HFFc6 (cell line): ENCODE measurements at regions not wholly inside any gene's neighbourhood (a gene's known extent, or its start where the extent isn't known, plus 50 kb on each side); places are given as distances from the start of the nearest gene placed in this dataset.
"Not testable (repeated sequence)": the region's sequence is repeated elsewhere in the genome, so short reads cannot be mapped to it uniquely, and the experiment has no call there.

Experiments used
- DNase-seq: peaks from one replicate; pipeline ENCODE4 v3.0.0-alpha.2; 2018
- H3K27ac Mint-ChIP-seq: 2 replicates; pipeline ENCODE4 v1.8.0; 2020; ENCODE audit warnings: mild to moderate bottlenecking, mixed read lengths
- H3K27me3 Mint-ChIP-seq: 2 replicates; pipeline ENCODE4 v1.8.0; 2021; ENCODE audit warnings: mild to moderate bottlenecking, moderate library complexity, mixed read lengths; ENCODE audit not compliant: insufficient read depth
- H3K36me3 Mint-ChIP-seq: 2 replicates; pipeline ENCODE4 v1.8.0; 2021; ENCODE audit warnings: low read depth, mixed read lengths
- H3K4me1 Mint-ChIP-seq: 2 replicates; pipeline ENCODE4 v1.8.0; 2020; ENCODE audit warnings: low read depth, mixed read lengths
- H3K4me3 Mint-ChIP-seq: 2 replicates; pipeline ENCODE4 v1.8.0; 2020; ENCODE audit warnings: mild to moderate bottlenecking, moderate library complexity, mixed read lengths
- H3K9me3 Mint-ChIP-seq: 2 replicates; pipeline ENCODE4 v1.8.0; 2020; ENCODE audit warnings: mild to moderate bottlenecking, mixed read lengths
- CTCF ChIP-seq: fragments of 200-600 bp; sonication (generic); IDR thresholded peaks from 2 replicates; pipeline ENCODE4 v1.5.0; 2021; ENCODE audit warnings: antibody characterized with exemption, mild to moderate bottlenecking

DNA sequence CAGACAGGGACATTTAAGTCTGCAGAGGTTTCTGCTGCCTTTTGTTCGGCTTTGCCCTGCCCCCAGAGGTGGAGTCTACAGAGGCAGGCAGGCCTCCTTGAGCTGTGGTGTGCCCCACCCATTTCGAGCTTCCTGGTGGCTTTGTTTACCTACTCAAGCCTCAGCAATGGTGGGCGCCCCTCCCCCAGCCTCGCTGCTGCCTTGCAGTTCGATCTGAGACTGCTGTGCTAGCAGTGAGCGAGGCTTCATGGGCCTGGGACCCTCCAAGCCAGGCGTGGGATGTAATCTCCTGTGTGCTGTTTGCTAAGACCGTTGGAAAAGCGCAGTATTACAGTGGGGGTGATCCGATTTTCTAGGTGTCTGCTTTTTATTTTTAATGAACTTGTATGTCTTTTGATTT is 133.6 kb upstream of the NTRK2 start:
- H3K4me3 Mint-ChIP-seq, DNase-seq, H3K27ac Mint-ChIP-seq, H3K36me3 Mint-ChIP-seq, H3K27me3 Mint-ChIP-seq, H3K4me1 Mint-ChIP-seq: not testable (repeated sequence)
- H3K9me3 Mint-ChIP-seq: peaks cover 60% of the 10 kb centered on the region

DNA sequence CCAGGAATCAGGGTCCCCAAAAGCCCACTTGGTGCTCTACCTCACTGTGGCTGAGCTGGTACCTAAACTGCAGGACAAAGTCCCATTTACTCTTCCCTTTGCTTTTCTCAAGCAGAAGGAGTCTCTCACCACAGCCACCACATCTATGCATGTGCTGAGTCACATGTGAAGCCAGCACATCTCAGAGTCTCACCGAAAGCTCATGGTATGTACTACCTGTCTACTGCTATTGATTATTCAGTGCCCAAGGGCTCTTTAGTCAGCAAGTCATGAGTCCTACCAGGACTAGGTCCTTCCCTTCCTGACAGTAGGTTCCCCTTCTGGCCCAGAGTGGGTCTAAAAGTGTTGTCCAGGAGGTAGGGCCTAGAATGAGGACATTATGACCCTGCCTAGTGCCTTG is 130.7 kb upstream of the NTRK2 start:
- TF ChIP-seq CTCF: no peak
- no peak for DNase-seq
- H3K9me3 Mint-ChIP-seq: peaks cover 47% of the 10 kb centered on the region
- H3K4me3 Mint-ChIP-seq: no peak overlapping the region
- H3K27ac Mint-ChIP-seq: no peak overlapping the region
- no peaks in the 10 kb centered on the region for H3K36me3 Mint-ChIP-seq
- no peaks in the 10 kb centered on the region for H3K27me3 Mint-ChIP-seq
- no peaks in the 10 kb centered on the region for H3K4me1 Mint-ChIP-seq

DNA sequence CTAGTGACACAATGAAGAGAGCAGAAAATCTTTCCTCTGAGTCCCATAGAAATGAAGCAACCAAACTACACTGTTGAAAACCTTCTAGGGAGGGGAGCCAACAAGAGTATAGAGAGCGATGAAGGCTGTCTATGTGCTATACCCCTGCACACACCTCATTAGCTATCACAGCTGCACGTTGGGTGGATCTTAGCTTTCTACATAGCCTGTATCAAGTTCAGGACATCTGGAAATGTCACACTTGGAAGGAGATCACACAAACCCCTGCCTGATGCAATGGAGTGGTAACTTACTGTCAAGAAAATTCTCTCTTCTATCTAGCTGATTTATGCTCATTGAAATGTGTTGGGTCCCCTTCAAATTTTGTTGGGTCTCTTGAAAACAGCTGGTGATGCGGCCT is 127.0 kb upstream of the NTRK2 start:
- Mint-ChIP-seq H3K27me3 (no peaks in the 10 kb centered on the region; the same call in 1 of the 2 replicates), H3K36me3 (no peaks in the 10 kb centered on the region), H3K4me1 (no peaks in the 10 kb centered on the region), H3K27ac (no peak overlapping the region), H3K4me3 (no peak overlapping the region), H3K9me3 (peaks cover 17% of the 10 kb centered on the region)
- DNase-seq: no peak
- TF ChIP-seq CTCF: no peak

DNA sequence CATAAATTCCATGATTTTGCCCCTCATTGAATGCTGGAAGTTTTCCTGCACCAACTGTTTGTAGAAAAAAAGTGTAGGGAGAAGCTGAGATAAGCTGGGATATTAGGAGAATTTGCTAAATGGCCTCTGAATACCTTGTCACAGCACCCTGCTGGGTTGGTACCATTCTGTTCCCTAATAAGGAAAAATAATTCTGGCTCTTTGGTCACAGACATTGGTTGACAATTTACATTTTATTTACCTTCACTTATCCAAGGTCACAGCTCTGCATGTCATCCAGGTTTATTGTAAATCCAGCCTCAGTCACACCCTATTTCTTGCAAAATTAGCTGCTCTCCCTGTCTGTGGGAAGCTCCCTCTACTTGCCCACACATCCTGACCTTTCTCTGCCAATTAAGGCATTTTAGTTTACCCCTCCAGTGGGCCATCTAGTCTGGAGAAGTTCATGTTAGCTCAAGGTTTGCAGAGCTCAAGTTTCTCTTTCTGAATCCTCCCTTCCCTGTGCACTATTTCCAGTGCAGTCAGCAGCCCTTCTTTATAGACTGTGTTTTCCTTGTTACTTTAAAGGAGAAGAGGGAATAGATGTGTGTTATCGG is 115.4 kb upstream of the NTRK2 start:
- Mint-ChIP-seq H3K9me3 (peaks cover 27% of the 10 kb centered on the region), H3K4me1 (no peaks in the 10 kb centered on the region), H3K27me3 (no peaks in the 10 kb centered on the region), H3K4me3 (no peak overlapping the region), H3K36me3 (no peaks in the 10 kb centered on the region), H3K27ac (no peak overlapping the region)
- DNase-seq: no peak
- TF ChIP-seq CTCF: no peak

DNA sequence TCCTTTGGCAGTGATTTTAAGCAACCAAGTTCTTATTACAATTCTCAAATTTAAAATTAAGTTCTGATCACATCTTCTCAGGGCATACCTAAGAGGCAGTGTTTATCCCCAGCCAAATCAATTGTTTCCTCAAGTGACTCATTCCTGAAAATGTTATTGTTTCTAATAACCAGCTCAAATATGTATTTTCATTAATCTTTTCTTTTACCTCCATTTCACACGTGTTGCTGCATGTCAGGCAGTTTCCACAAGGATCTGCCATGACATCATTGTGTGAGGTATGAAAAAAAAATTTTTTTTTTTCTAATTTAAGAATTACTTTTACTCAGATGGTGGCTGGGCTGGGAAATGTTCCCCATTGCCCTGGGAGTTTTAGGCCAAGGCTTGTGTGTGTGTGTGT is 113.0 kb upstream of the NTRK2 start:
- Mint-ChIP-seq H3K4me3 (no peak overlapping the region), H3K27ac (no peak overlapping the region)
- no peak for TF ChIP-seq CTCF

DNA sequence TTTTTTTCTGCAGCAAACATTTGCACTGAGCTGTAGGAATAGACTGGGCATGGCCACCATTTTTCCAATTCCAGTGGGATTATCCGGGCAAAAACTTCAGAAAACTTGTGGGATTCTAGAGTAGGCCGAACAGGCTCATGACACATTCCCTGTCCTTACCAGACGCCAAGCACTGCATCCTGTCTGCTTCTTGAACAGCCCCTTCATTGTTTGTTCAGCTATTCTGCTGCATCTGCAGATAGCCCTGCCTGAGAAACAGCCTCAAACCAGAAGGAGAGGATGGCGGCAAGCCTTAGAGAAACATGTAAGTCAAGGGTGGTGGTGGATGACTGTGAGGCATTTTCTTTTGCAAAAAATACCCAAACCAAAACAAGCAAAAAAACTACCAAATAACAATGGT is 111.8 kb upstream of the NTRK2 start:
- no peak for TF ChIP-seq CTCF
- Mint-ChIP-seq H3K27me3 (peaks cover 3% of the 10 kb centered on the region; the same call in 1 of the 2 replicates), H3K36me3 (no peaks in the 10 kb centered on the region; the same call in 1 of the 2 replicates), H3K9me3 (peaks cover 45% of the 10 kb centered on the region), H3K4me1 (no peaks in the 10 kb centered on the region), H3K4me3 (no peak overlapping the region), H3K27ac (no peak overlapping the region)
- no peak for DNase-seq

More for the DNA sequence above, 113.0 kb upstream of the NTRK2 start:
- Mint-ChIP-seq H3K4me1 (no peaks in the 10 kb centered on the region), H3K9me3 (peaks cover 38% of the 10 kb centered on the region), H3K27me3 (peaks cover 3% of the 10 kb centered on the region; the same call in 1 of the 2 replicates), H3K36me3 (no peaks in the 10 kb centered on the region; the same call in 1 of the 2 replicates)
- DNase-seq: no peak
